ENCODE measurements at regions not wholly inside any gene's neighbourhood (a gene's known extent, or its start where the extent isn't known, plus 50 kb on each side); places are given as distances from the start of the nearest gene placed in this dataset.

DNA sequence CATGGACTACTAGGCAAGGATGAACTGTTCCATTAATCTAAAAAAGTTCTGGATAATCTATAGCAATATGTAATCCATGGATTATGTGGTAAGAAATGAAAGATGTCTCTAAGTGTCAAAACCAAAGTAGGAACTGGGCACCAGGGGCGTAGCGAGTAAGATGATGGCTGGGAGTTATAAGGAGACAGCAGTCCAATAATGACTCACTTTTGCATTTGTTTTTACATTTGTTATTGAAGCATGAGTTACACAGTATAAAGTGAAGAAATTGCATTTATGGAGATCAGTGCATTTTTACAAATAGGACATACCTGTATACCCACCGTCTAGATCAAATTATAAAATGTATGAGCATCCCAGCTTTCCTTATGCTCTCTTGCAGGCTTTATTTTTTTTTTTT lies 878.5 kb upstream of the MAP3K7 start:
- H3K4me1 ChIP-seq = no peaks in the 10 kb centered on the region
- intact Hi-C loops (cut with DNase I) = no loop called here
- DNase-seq (no peak), ATAC-seq (no peak)
- TF ChIP-seq CTCF (IDR thresholded peaks at IDR 0.05) = no peak
- no peak for TF ChIP-seq POLR2A (IDR thresholded peaks at IDR 0.05)
- no peaks in the 10 kb centered on the region for H3K27me3 ChIP-seq
- no peaks in the 10 kb centered on the region for H3K36me3 ChIP-seq
- 80% methylated on average over 3 of the region's 3 CpGs for WGBS (ENCODE audit: insufficient coverage, low coverage, low lambda C conversion rate, missing lambda C conversion rate)
- no peaks in the 10 kb centered on the region for H3K9me3 ChIP-seq
- no peak overlapping the region for H3K27ac ChIP-seq
- no peak overlapping the region for H3K4me3 ChIP-seq

- H3K27me3 ChIP-seq = no peaks in the 10 kb centered on the region
- H3K4me3 ChIP-seq = no peak overlapping the region
- no peaks in the 10 kb centered on the region for H3K4me1 ChIP-seq
- ATAC-seq (no peak), DNase-seq (no peak)
- H3K9me3 ChIP-seq = no peaks in the 10 kb centered on the region
- H3K36me3 ChIP-seq = no peaks in the 10 kb centered on the region
- intact Hi-C loops (cut with DNase I) = no loop called here
- TF ChIP-seq POLR2A (IDR thresholded peaks at IDR 0.05) = no peak
- TF ChIP-seq CTCF (IDR thresholded peaks at IDR 0.05) = no peak
- H3K27ac ChIP-seq = no peak overlapping the region
Observed at GRCh38 chr6:91464718-91465117, 877.8 kb upstream of the MAP3K7 start.

- Histone ChIP-seq H3K27ac (no peak overlapping the region), H3K27me3 (no peaks in the 10 kb centered on the region), H3K4me3 (no peak overlapping the region), H3K36me3 (no peaks in the 10 kb centered on the region), H3K9me3 (no peaks in the 10 kb centered on the region), H3K4me1 (no peaks in the 10 kb centered on the region)
- intact Hi-C loops (cut with DNase I) = no loop called here
- ATAC-seq (peak in 1 of 4 donors; percentile 32), DNase-seq (no peak)
- WGBS (ENCODE audit: insufficient coverage, low coverage, low lambda C conversion rate, missing lambda C conversion rate) = 24% methylated on average over 1 of the region's 1 CpG
- TF ChIP-seq POLR2A (IDR thresholded peaks at IDR 0.05) = no peak
- no peak for TF ChIP-seq CTCF (IDR thresholded peaks at IDR 0.05)
Observed at GRCh38 chr6:91464201-91464600, 877.3 kb upstream of the MAP3K7 start.

DNA sequence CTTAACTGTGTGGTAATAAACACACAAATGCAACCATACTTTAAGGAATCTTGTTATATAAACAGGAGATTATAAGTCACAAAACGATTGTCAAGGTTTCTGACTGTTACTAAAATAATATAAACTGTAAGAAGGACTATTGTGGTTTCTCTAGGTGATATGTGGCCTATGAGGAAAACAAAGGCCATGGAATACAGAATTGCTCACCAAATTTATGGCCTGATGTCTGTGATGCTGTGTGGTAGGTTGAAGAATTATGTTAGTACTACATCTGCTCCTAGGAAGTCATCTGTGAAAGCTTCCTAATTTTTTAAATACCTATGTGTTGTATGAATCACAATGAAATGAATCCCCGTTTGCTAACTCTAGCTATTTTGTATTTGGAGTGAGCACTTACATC lies 875.4 kb upstream of the MAP3K7 start:
- H3K4me1 ChIP-seq = no peaks in the 10 kb centered on the region
- H3K9me3 ChIP-seq = no peaks in the 10 kb centered on the region
- no peak for DNase-seq
- no peak overlapping the region for H3K27ac ChIP-seq
- TF ChIP-seq CTCF (IDR thresholded peaks at IDR 0.05) = no peak
- TF ChIP-seq POLR2A (IDR thresholded peaks at IDR 0.05) = no peak
- intact Hi-C loops (cut with DNase I) = no loop called here
- H3K27me3 ChIP-seq = no peaks in the 10 kb centered on the region
- no peaks in the 10 kb centered on the region for H3K36me3 ChIP-seq
- 42% methylated on average over 2 of the region's 2 CpGs for WGBS (ENCODE audit: insufficient coverage, low coverage, low lambda C conversion rate, missing lambda C conversion rate)
- H3K4me3 ChIP-seq = no peak overlapping the region
- ATAC-seq = no peak

GRCh38 chr6:91453224-91453878 lies 866.5 kb upstream of the MAP3K7 start:
- H3K9me3 ChIP-seq = no peaks in the 10 kb centered on the region
- no peak for DNase-seq
- H3K27ac ChIP-seq = no peak overlapping the region
- H3K4me1 ChIP-seq = no peaks in the 10 kb centered on the region
- intact Hi-C loops (cut with DNase I) = no loop called here
- H3K4me3 ChIP-seq = no peak overlapping the region
- TF ChIP-seq CTCF (IDR thresholded peaks at IDR 0.05) = no peak
- TF ChIP-seq POLR2A (IDR thresholded peaks at IDR 0.05) = no peak
- 58% methylated on average over 2 of the region's 2 CpGs for WGBS (ENCODE audit: insufficient coverage, low coverage, low lambda C conversion rate, missing lambda C conversion rate)
- H3K36me3 ChIP-seq = no peaks in the 10 kb centered on the region
- ATAC-seq = no peak
- H3K27me3 ChIP-seq = no peaks in the 10 kb centered on the region
